Loucy (cell line): ENCODE measurements at regions not wholly inside any gene's neighbourhood (a gene's known extent, or its start where the extent isn't known, plus 50 kb on each side); places are given as distances from the start of the nearest gene placed in this dataset.

ENCODE experiments used
- EZH2phosphoT487 ChIP-seq: fragments of 200-600 bp; IDR thresholded peaks from 2 replicates; pipeline ENCODE4 v1.6.1; 2018; ENCODE audit warnings: antibody characterized with exemption, mild to moderate bottlenecking, moderate library complexity, borderline replicate concordance
- TF ChIP-seq, protein P1 (sequence below): fragments of 200-600 bp; sonication (generic); conservative IDR thresholded peaks from 2 replicates; pipeline ENCODE4 v1.5.1; 2014; ENCODE audit warnings: mild to moderate bottlenecking, antibody characterized with exemption, low read length

DNA sequence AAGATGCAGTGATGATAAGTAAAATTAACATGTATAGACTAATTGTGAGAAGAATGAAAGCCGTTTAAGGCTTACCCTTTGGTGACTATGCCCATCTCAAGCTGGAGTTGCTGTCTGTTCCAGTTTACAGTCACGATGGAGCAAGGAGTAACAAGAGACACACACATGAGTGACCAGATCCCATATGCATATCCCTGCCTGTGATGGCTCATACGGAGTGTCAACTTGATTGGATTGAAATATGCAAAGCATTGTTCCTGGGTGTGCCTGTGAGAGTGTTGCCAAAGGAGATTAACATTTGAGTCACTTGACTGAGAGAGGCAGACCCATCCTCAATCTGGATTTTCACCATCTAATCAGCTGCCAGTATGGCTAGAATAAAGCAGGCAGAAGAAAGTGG is 786.8 kb downstream of the FAM181B start:
- TF ChIP-seq, protein P1, sequence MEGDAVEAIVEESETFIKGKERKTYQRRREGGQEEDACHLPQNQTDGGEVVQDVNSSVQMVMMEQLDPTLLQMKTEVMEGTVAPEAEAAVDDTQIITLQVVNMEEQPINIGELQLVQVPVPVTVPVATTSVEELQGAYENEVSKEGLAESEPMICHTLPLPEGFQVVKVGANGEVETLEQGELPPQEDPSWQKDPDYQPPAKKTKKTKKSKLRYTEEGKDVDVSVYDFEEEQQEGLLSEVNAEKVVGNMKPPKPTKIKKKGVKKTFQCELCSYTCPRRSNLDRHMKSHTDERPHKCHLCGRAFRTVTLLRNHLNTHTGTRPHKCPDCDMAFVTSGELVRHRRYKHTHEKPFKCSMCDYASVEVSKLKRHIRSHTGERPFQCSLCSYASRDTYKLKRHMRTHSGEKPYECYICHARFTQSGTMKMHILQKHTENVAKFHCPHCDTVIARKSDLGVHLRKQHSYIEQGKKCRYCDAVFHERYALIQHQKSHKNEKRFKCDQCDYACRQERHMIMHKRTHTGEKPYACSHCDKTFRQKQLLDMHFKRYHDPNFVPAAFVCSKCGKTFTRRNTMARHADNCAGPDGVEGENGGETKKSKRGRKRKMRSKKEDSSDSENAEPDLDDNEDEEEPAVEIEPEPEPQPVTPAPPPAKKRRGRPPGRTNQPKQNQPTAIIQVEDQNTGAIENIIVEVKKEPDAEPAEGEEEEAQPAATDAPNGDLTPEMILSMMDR, result no peak
- no peak for TF ChIP-seq EZH2phosphoT487
